PFSK-1 (cell line): ENCODE measurements at regions not wholly inside any gene's neighbourhood (a gene's known extent, or its start where the extent isn't known, plus 50 kb on each side); places are given as distances from the start of the nearest gene placed in this dataset.

ENCODE experiments used
- POLR2AphosphoS5 ChIP-seq: IDR thresholded peaks from 2 replicates; pipeline ENCODE4 v1.6.1; 2012; ENCODE audit warnings: low read depth, mild to moderate bottlenecking, control low read depth, low read length, moderate library complexity
- TF ChIP-seq, protein P1 (sequence below), 2 experiments: IDR thresholded peaks; 2 replicates each; pipeline versions ENCODE4 v1.6.1 to v1.8.0; 2011 to 2012; ENCODE audit warnings: low read depth in 2 of 2, low read length in 2 of 2, control low read depth in 1 of 2, inconsistent platforms in 1 of 2, mild to moderate bottlenecking in 1 of 2, moderate library complexity in 1 of 2; ENCODE audit not compliant: insufficient read depth in 1 of 2

DNA sequence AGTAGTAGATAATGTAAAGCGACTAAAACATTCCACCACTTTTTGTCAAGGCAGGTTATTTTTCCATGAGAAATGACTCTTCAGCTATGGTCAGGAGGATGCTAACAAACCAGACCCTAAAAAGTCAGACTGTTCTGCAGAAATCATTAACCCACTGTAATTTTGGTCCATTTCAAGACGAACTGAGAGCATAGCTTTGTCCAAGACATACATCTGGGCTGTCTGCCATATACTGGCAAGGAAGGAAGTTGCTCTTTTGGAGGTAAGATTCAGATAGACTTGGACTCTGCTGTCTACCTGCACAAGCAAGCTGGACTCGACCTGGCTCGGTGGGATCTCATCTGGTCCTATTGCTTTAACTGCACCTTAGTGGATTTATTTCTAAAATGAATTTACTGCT lies 207.8 kb downstream of the POSTN start:
- TF ChIP-seq, protein P1, sequence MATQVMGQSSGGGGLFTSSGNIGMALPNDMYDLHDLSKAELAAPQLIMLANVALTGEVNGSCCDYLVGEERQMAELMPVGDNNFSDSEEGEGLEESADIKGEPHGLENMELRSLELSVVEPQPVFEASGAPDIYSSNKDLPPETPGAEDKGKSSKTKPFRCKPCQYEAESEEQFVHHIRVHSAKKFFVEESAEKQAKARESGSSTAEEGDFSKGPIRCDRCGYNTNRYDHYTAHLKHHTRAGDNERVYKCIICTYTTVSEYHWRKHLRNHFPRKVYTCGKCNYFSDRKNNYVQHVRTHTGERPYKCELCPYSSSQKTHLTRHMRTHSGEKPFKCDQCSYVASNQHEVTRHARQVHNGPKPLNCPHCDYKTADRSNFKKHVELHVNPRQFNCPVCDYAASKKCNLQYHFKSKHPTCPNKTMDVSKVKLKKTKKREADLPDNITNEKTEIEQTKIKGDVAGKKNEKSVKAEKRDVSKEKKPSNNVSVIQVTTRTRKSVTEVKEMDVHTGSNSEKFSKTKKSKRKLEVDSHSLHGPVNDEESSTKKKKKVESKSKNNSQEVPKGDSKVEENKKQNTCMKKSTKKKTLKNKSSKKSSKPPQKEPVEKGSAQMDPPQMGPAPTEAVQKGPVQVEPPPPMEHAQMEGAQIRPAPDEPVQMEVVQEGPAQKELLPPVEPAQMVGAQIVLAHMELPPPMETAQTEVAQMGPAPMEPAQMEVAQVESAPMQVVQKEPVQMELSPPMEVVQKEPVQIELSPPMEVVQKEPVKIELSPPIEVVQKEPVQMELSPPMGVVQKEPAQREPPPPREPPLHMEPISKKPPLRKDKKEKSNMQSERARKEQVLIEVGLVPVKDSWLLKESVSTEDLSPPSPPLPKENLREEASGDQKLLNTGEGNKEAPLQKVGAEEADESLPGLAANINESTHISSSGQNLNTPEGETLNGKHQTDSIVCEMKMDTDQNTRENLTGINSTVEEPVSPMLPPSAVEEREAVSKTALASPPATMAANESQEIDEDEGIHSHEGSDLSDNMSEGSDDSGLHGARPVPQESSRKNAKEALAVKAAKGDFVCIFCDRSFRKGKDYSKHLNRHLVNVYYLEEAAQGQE (IDR thresholded peaks at IDR 0.05; ENCODE audit: insufficient read depth in 1 of 2, low read depth in 2 of 2, low read length in 2 of 2): no peak
- no peak for TF ChIP-seq POLR2AphosphoS5
